ENCODE measurements at regions not wholly inside any gene's neighbourhood (a gene's known extent, or its start where the extent isn't known, plus 50 kb on each side); places are given as distances from the start of the nearest gene placed in this dataset.

DNA sequence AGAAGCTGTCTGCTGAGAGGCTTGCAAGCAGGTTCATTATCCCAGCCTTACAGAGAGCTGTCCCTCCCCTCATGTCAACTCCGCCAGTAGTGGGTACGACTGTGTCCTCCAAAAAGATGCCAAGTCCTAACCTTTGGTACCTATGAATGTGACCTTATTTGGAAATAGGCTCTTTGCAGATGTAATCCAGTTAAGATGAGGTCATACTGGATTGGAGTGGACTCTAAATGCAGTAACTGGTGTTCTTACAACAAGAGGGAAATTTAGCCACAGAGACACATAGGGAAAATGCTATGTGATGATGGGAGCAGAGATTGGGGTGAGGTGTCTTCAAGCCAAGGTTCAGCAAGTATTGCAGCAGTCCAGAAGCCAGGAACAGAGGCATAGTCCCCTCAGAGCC is 90.8 kb upstream of the FOXP4 start:
- WGBS (ENCODE audit: low lambda C conversion rate): 63% methylated on average over 1 of the region's 2 CpGs
- H3K4me3 ChIP-seq (ENCODE audit: low read depth in 2 of 2, low read length in 1 of 2): no peak overlapping the region
- peaks cover 27% of the 10 kb centered on the region; the same call in 1 of the 2 replicates for H3K27me3 ChIP-seq (ENCODE audit: insufficient read depth)
- no peaks in the 10 kb centered on the region for H4K20me1 ChIP-seq (ENCODE audit: insufficient read depth)
- CTCF ChIA-PET: interaction anchor here (2.4 to 2.8 kb wide), 2 partner anchors 30 to 136 kb away, joined by 8 to 9 read pairs; no protein-coding TSS in a partner anchor
- H3K9ac ChIP-seq: no peak overlapping the region
- H3K9me2 ChIP-seq: no peaks in the 10 kb centered on the region
- H3K4me1 ChIP-seq (ENCODE audit: control insufficient read depth in 1 of 2, insufficient read depth in 2 of 2, low read depth in 1 of 2, low read length in 1 of 2): peaks cover 0 to 7% of the 10 kb centered on the region in 2 experiments; a peak in 1 of 4 replicates
- H3K9me3 ChIP-seq: no peaks in the 10 kb centered on the region
- POLR2A ChIA-PET: no interaction called here
- H3K36me3 ChIP-seq (replicated peaks in 1 of 2; ENCODE audit: control insufficient read depth in 1 of 2, insufficient read depth in 2 of 2, low read length in 1 of 2): no peaks in the 10 kb centered on the region
- H3K27ac ChIP-seq (ENCODE audit: low read depth in 2 of 2, low read length in 1 of 2): no peak overlapping the region
- no peaks in the 10 kb centered on the region for H3K79me2 ChIP-seq (ENCODE audit: insufficient read depth)
- no peak overlapping the region for H2AFZ ChIP-seq (ENCODE audit: low read depth)
- no peak for DNase-seq
- H3K4me2 ChIP-seq: no peak overlapping the region
- H3F3A ChIP-seq (replicated peaks; ENCODE audit: insufficient read depth): no peaks in the 10 kb centered on the region
- no peak for TF ChIP-seq FOXJ3 (CRISPR knock-in tag; IDR thresholded peaks at IDR 0.05)
- TF ChIP-seq RAD21 (IDR thresholded peaks at IDR 0.05; ENCODE audit: low read length): no peak
- no peak for TF ChIP-seq MAX (IDR thresholded peaks at IDR 0.05; ENCODE audit: low read depth)
- TF ChIP-seq TAF1 (IDR thresholded peaks at IDR 0.05; ENCODE audit: borderline replicate concordance, low read depth, low read length): no peak
- TF ChIP-seq REST (IDR thresholded peaks at IDR 0.05; ENCODE audit: low read depth, low read length): no peak
- no peak for TF ChIP-seq RXRA (IDR thresholded peaks at IDR 0.05; ENCODE audit: borderline replicate concordance, low read depth)
- TF ChIP-seq, protein P1, sequence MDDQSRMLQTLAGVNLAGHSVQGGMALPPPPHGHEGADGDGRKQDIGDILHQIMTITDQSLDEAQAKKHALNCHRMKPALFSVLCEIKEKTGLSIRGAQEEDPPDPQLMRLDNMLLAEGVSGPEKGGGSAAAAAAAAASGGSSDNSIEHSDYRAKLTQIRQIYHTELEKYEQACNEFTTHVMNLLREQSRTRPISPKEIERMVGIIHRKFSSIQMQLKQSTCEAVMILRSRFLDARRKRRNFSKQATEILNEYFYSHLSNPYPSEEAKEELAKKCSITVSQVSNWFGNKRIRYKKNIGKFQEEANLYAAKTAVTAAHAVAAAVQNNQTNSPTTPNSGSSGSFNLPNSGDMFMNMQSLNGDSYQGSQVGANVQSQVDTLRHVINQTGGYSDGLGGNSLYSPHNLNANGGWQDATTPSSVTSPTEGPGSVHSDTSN (IDR thresholded peaks at IDR 0.05): no peak
- TF ChIP-seq YY1 (IDR thresholded peaks at IDR 0.05; ENCODE audit: low read depth): no peak
- no peak for TF ChIP-seq CHD2 (IDR thresholded peaks at IDR 0.05; ENCODE audit: low read length, partially characterized antibody)
- no peak for TF ChIP-seq FOSL2 (IDR thresholded peaks at IDR 0.05; ENCODE audit: borderline replicate concordance, low read depth)
- TF ChIP-seq MXI1 (IDR thresholded peaks at IDR 0.05; ENCODE audit: low read depth, low read length): no peak
- no peak for TF ChIP-seq JUND (IDR thresholded peaks at IDR 0.05)
- TF ChIP-seq FOXM1 (IDR thresholded peaks at IDR 0.05; ENCODE audit: low read depth): no peak
- no peak for TF ChIP-seq ZBTB33 (IDR thresholded peaks at IDR 0.05; ENCODE audit: borderline replicate concordance, low read depth)

Data from SK-N-SH (cell line).